ENCODE measurements at regions not wholly inside any gene's neighbourhood (a gene's known extent, or its start where the extent isn't known, plus 50 kb on each side); places are given as distances from the start of the nearest gene placed in this dataset.

GRCh38 chr6:92126983-92127382 lies 1292.4 kb downstream of the EPHA7 start:
- Mint-ChIP-seq H3K27me3 (ENCODE audit: unreplicated experiment) (no peaks in the 10 kb centered on the region), H3K27ac (ENCODE audit: unreplicated experiment) (no peak overlapping the region), H3K4me1 (ENCODE audit: unreplicated experiment) (peaks cover 12% of the 10 kb centered on the region), H3K4me3 (ENCODE audit: unreplicated experiment) (no peak overlapping the region), H3K9me3 (ENCODE audit: unreplicated experiment) (no peaks in the 10 kb centered on the region), H3K36me3 (ENCODE audit: unreplicated experiment) (no peaks in the 10 kb centered on the region)
- DNase-seq (ENCODE audit: extremely low spot score, unreplicated experiment), result no peak
- TF ChIP-seq, protein P1, sequence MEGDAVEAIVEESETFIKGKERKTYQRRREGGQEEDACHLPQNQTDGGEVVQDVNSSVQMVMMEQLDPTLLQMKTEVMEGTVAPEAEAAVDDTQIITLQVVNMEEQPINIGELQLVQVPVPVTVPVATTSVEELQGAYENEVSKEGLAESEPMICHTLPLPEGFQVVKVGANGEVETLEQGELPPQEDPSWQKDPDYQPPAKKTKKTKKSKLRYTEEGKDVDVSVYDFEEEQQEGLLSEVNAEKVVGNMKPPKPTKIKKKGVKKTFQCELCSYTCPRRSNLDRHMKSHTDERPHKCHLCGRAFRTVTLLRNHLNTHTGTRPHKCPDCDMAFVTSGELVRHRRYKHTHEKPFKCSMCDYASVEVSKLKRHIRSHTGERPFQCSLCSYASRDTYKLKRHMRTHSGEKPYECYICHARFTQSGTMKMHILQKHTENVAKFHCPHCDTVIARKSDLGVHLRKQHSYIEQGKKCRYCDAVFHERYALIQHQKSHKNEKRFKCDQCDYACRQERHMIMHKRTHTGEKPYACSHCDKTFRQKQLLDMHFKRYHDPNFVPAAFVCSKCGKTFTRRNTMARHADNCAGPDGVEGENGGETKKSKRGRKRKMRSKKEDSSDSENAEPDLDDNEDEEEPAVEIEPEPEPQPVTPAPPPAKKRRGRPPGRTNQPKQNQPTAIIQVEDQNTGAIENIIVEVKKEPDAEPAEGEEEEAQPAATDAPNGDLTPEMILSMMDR (IDR thresholded peaks at IDR 0.05), result no peak

- Mint-ChIP-seq H3K27ac (ENCODE audit: unreplicated experiment) (no peak overlapping the region), H3K4me3 (ENCODE audit: unreplicated experiment) (no peak overlapping the region), H3K4me1 (ENCODE audit: unreplicated experiment) (peaks cover 12% of the 10 kb centered on the region), H3K9me3 (ENCODE audit: unreplicated experiment) (no peaks in the 10 kb centered on the region), H3K36me3 (ENCODE audit: unreplicated experiment) (no peaks in the 10 kb centered on the region), H3K27me3 (ENCODE audit: unreplicated experiment) (no peaks in the 10 kb centered on the region)
- DNase-seq (ENCODE audit: extremely low spot score, unreplicated experiment), result no peak
- TF ChIP-seq, protein P1 (IDR thresholded peaks at IDR 0.05), result no peak
Measured at GRCh38 chr6:92126088-92126487, 1293.3 kb downstream of the EPHA7 start.

DNA sequence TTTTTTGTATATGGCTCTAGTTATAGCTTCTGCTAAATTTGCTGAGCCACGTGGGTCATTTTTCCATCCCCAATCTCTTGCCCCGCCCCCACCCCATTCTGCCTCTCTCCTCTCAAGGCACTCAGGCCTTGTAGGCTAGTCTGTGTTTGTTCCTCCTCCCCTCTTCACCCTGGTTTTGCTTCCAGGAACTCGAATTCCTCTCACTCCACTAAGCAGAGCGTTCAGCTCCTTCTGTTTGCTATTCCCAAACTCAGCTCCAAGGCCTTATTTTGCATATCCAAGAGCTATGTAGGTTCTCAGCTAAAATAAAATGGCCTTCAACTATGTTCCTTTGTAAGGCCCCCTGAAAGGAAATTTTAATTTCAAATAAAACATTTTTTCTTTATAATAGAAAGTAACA lies 1293.7 kb downstream of the EPHA7 start:
- H3K9me3 Mint-ChIP-seq (ENCODE audit: unreplicated experiment), result no peaks in the 10 kb centered on the region
- H3K36me3 Mint-ChIP-seq (ENCODE audit: unreplicated experiment), result no peaks in the 10 kb centered on the region
- no peak for DNase-seq (ENCODE audit: extremely low spot score, unreplicated experiment)
- no peak overlapping the region for H3K27ac Mint-ChIP-seq (ENCODE audit: unreplicated experiment)
- H3K27me3 Mint-ChIP-seq (ENCODE audit: unreplicated experiment), result no peaks in the 10 kb centered on the region
- peaks cover 12% of the 10 kb centered on the region for H3K4me1 Mint-ChIP-seq (ENCODE audit: unreplicated experiment)
- TF ChIP-seq, protein P1 (IDR thresholded peaks at IDR 0.05), result no peak
- H3K4me3 Mint-ChIP-seq (ENCODE audit: unreplicated experiment), result no peak overlapping the region

GRCh38 chr6:92124200-92124651 lies 1295.1 kb downstream of the EPHA7 start:
- TF ChIP-seq, protein P1 (IDR thresholded peaks at IDR 0.05), result no peak
- DNase-seq (ENCODE audit: extremely low spot score, unreplicated experiment), result no peak
- peak overlapping the region; percentile 20 for H3K4me3 Mint-ChIP-seq (ENCODE audit: unreplicated experiment)
- H3K36me3 Mint-ChIP-seq (ENCODE audit: unreplicated experiment), result no peaks in the 10 kb centered on the region
- peaks cover 12% of the 10 kb centered on the region for H3K4me1 Mint-ChIP-seq (ENCODE audit: unreplicated experiment)
- peak overlapping the region; percentile 31 for H3K27ac Mint-ChIP-seq (ENCODE audit: unreplicated experiment)
- H3K9me3 Mint-ChIP-seq (ENCODE audit: unreplicated experiment), result no peaks in the 10 kb centered on the region
- H3K27me3 Mint-ChIP-seq (ENCODE audit: unreplicated experiment), result no peaks in the 10 kb centered on the region

GRCh38 chr6:92122746-92123145 lies 1296.6 kb downstream of the EPHA7 start:
- H3K27me3 Mint-ChIP-seq (ENCODE audit: unreplicated experiment), result no peaks in the 10 kb centered on the region
- no peaks in the 10 kb centered on the region for H3K36me3 Mint-ChIP-seq (ENCODE audit: unreplicated experiment)
- TF ChIP-seq, protein P1 (IDR thresholded peaks at IDR 0.05), result peak; percentile 69
- peaks cover 12% of the 10 kb centered on the region for H3K4me1 Mint-ChIP-seq (ENCODE audit: unreplicated experiment)
- no peak overlapping the region for H3K27ac Mint-ChIP-seq (ENCODE audit: unreplicated experiment)
- H3K9me3 Mint-ChIP-seq (ENCODE audit: unreplicated experiment), result no peaks in the 10 kb centered on the region
- H3K4me3 Mint-ChIP-seq (ENCODE audit: unreplicated experiment), result no peak overlapping the region
- DNase-seq (ENCODE audit: extremely low spot score, unreplicated experiment), result no peak

All from osteocyte (in vitro differentiated cells).